ENCODE measurements at regions not wholly inside any gene's neighbourhood (a gene's known extent, or its start where the extent isn't known, plus 50 kb on each side); places are given as distances from the start of the nearest gene placed in this dataset.
"Not testable (repeated sequence)": the region's sequence is repeated elsewhere in the genome, so short reads cannot be mapped to it uniquely, and the experiment has no call there.

- Histone ChIP-seq H3K4me3 (no peak overlapping the region), H3K27ac (no peak overlapping the region)
- TF ChIP-seq POLR2A (IDR thresholded peaks at IDR 0.05), result no peak
- TF ChIP-seq, protein P1, sequence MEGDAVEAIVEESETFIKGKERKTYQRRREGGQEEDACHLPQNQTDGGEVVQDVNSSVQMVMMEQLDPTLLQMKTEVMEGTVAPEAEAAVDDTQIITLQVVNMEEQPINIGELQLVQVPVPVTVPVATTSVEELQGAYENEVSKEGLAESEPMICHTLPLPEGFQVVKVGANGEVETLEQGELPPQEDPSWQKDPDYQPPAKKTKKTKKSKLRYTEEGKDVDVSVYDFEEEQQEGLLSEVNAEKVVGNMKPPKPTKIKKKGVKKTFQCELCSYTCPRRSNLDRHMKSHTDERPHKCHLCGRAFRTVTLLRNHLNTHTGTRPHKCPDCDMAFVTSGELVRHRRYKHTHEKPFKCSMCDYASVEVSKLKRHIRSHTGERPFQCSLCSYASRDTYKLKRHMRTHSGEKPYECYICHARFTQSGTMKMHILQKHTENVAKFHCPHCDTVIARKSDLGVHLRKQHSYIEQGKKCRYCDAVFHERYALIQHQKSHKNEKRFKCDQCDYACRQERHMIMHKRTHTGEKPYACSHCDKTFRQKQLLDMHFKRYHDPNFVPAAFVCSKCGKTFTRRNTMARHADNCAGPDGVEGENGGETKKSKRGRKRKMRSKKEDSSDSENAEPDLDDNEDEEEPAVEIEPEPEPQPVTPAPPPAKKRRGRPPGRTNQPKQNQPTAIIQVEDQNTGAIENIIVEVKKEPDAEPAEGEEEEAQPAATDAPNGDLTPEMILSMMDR (IDR thresholded peaks at IDR 0.05), result no peak
These were observed 71.3 kb upstream of the VWC2 start for GRCh38 chr7:49702099-49702498.

GRCh38 chr7:49703337-49703736, 70.1 kb upstream of the VWC2 start:
- Histone ChIP-seq H3K27ac (no peak overlapping the region), H3K4me3 (no peak overlapping the region), H3K36me3 (no peaks in the 10 kb centered on the region), H3K9me3 (peaks cover 0 to 3% (median 0%) of the 10 kb centered on the region in 4 donors), H3K4me1 (no peaks in the 10 kb centered on the region), H3K27me3 (no peaks in the 10 kb centered on the region)
- no peak for DNase-seq
- TF ChIP-seq POLR2A (IDR thresholded peaks at IDR 0.05), result no peak
- TF ChIP-seq, protein P1 (IDR thresholded peaks at IDR 0.05), result no peak

More at GRCh38 chr7:49702099-49702498, 71.3 kb upstream of the VWC2 start:
- Histone ChIP-seq H3K4me1 (no peaks in the 10 kb centered on the region), H3K27me3 (no peaks in the 10 kb centered on the region), H3K9me3 (peaks cover 0 to 3% (median 0%) of the 10 kb centered on the region in 4 donors), H3K36me3 (no peaks in the 10 kb centered on the region)
- no peak for DNase-seq

DNA sequence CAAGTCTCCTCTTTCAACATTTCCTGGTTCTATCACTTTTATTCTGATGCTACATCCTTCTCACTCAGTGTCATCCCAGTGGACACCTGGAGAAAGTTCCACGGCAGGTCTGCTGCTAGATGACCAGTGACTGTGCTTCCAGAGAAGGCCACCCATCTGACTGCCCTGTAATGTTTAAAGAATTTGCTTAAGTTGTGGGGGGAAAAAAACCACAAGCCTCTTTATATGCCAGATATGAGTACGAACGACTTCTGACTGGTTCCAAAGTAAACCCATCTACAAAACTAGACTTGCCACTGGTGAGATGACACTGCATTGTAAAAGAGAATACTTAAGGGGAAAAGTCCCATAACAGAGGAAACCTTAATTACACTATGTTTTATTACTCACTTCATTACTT, 69.6 kb upstream of the VWC2 start:
- peaks cover 0 to 3% (median 0%) of the 10 kb centered on the region in 4 donors for H3K9me3 ChIP-seq
- no peak overlapping the region for H3K27ac ChIP-seq
- H3K4me3 ChIP-seq, result no peak overlapping the region
- DNase-seq, result no peak
- H3K27me3 ChIP-seq, result no peaks in the 10 kb centered on the region
- no peaks in the 10 kb centered on the region for H3K4me1 ChIP-seq
- H3K36me3 ChIP-seq, result no peaks in the 10 kb centered on the region
- TF ChIP-seq, protein P1 (IDR thresholded peaks at IDR 0.05), result no peak
- no peak for TF ChIP-seq POLR2A (IDR thresholded peaks at IDR 0.05)

DNA sequence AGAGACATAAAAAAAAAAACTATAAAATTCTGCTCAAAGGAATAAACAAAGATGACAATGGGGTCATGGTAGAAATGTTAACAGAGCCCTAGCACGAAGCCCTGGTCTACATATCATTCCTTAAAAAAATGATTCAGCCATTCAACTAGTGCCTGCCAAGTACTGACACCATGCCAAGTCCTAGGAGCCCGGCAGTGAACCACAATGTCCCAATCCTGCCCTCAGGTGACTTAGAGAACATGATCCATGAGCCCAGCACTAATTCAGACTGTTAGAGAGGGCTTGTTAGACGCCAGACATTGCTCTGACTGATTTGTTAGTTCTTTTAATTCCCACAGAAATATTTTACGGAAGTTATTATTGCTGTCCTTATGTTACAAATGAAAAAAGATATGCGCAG, 67.3 kb upstream of the VWC2 start:
- no peak for DNase-seq
- Histone ChIP-seq H3K27ac (no peak overlapping the region), H3K36me3 (no peaks in the 10 kb centered on the region), H3K9me3 (no peaks in the 10 kb centered on the region), H3K27me3 (no peaks in the 10 kb centered on the region), H3K4me3 (no peak overlapping the region), H3K4me1 (no peaks in the 10 kb centered on the region)
- no peak for TF ChIP-seq POLR2A (IDR thresholded peaks at IDR 0.05)
- TF ChIP-seq, protein P1 (IDR thresholded peaks at IDR 0.05), result no peak

DNA sequence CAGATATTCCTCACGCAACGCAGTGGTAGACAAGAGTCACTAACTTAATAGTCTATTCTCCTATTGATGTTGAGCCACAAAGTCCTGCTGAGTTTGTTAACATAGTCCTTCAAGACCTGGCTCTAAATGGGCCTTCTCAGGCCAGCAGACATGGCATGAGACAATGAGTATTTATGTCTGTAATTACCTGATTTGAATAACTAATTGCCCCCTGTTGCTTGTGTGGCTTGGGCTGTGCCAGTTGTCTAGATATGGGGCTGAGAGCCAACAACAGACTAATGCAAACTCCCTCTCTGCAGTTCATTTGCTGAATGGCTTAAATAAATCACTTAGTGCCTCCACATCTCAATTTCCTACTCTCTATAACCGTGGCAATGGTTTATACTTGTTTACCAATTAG, 65.5 kb upstream of the VWC2 start:
- Histone ChIP-seq H3K27me3 (no peaks in the 10 kb centered on the region), H3K9me3 (no peaks in the 10 kb centered on the region), H3K27ac (no peak overlapping the region), H3K36me3 (no peaks in the 10 kb centered on the region), H3K4me3 (no peak overlapping the region), H3K4me1 (no peaks in the 10 kb centered on the region)
- no peak for DNase-seq
- TF ChIP-seq, protein P1 (IDR thresholded peaks at IDR 0.05), result no peak
- no peak for TF ChIP-seq POLR2A (IDR thresholded peaks at IDR 0.05)

DNA sequence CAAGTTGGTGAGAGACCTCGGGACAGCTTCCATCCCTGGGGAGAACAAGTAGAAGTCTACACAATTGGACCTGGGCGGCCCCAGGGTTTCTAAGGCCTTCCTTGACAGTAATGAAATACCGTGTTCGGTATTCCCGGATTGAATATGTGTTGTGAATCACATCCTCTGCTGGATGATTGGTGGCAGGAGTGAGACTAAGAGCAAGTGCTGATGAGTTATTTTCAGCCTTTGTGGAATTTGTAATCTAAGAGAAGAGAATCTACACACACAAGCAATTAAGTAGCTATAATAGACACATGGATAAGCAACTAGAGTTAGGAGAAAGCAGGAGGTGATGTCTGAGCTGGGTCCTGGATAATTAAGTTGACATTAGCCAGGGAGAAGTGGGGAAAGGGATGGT, 64.8 kb upstream of the VWC2 start:
- no peak for DNase-seq
- Histone ChIP-seq H3K36me3 (no peaks in the 10 kb centered on the region), H3K4me1 (no peaks in the 10 kb centered on the region), H3K27me3 (no peaks in the 10 kb centered on the region), H3K9me3 (no peaks in the 10 kb centered on the region), H3K4me3 (no peak overlapping the region), H3K27ac (no peak overlapping the region)
- TF ChIP-seq, protein P1 (IDR thresholded peaks at IDR 0.05), result no peak
- no peak for TF ChIP-seq POLR2A (IDR thresholded peaks at IDR 0.05)

DNA sequence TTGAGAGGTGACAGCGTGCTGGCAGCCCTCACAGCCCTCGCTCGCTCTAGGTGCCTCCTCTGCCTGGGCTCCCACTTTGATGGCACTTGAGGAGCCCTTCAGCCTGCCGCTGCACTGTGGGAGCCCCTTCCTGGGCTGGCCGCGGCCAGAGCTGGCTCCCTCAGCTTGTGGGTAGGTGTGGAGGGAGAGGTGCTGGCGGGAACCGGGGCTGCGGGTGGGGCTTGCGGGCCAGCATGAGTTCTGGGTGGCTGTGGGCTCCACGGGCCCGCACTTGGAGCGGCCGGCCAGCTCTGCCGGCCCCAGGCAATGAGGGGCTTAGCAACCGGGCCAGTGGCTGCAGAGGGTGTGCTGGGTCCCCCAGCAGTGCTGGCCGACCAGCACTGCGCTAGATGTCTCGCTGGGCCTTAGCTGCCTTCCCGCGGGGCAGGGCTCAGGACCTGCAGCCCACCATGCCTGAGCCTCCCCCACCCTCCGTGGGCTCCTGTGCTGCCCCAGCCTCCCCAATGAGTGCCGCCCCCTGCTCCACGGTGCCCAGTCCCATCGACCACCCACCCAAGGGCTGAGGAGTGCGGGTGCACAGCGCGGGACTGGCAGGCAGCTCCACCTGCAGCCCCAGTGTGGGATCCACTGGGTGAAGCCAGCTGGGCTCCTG, 62.2 kb upstream of the VWC2 start:
- H3K4me1 ChIP-seq, H3K4me3 ChIP-seq, H3K36me3 ChIP-seq, H3K27me3 ChIP-seq, DNase-seq, H3K27ac ChIP-seq, H3K9me3 ChIP-seq: not testable (repeated sequence)
